Caco-2 (cell line): ENCODE measurements at regions not wholly inside any gene's neighbourhood (a gene's known extent, or its start where the extent isn't known, plus 50 kb on each side); places are given as distances from the start of the nearest gene placed in this dataset.

Experiments used
- BruUV-seq: library from RNA; stranded (reverse); fragments of 400-500 nt; replicated peaks from 2 replicates; lab custom pipeline; 2021; lab: Mats Ljungman, UMichigan
- CTCF ChIA-PET: fragments of 300-600 bp; sonication (Branson Sonifier 250); formaldehyde crosslinking; loops from one replicate; lab custom pipeline; 2022; ENCODE audit warnings: antibody characterized with exemption; lab: Charles Lee
- POLR2A ChIA-PET: fragments of 300-600 bp; sonication (Branson Sonifier 250); formaldehyde crosslinking; loops from one replicate; lab custom pipeline; 2022; ENCODE audit warnings: antibody characterized with exemption; lab: Charles Lee
- DNase-seq, 2 experiments: peaks; one replicate each; pipeline versions ENCODE4 v3.0.0 to v3.0.0-alpha.2; 2020 to 2022
- H3K27me3 ChIP-seq: replicated peaks from 2 replicates; pipeline ENCODE4 v1.6.0; 2011; ENCODE audit warnings: low read length; ENCODE audit not compliant: control insufficient read depth, insufficient read depth
- H3K36me3 ChIP-seq: 2 replicates; pipeline ENCODE4 v1.5.1; 2011; ENCODE audit warnings: low read length; ENCODE audit not compliant: control insufficient read depth, insufficient read depth
- H3K4me1 ChIP-seq: fragments of 250-450 bp; sonication (Bioruptor Pico); 2 replicates; pipeline ENCODE4 v1.5.1; 2020; ENCODE audit warnings: mild to moderate bottlenecking
- H3K4me3 ChIP-seq: 2 replicates; pipeline ENCODE4 v1.5.1; 2011; ENCODE audit warnings: low read depth, mild to moderate bottlenecking, control low read depth, low read length
- H3K9me3 ChIP-seq: fragments of 250-450 bp; sonication (Bioruptor Pico); 2 replicates; pipeline ENCODE4 v1.5.1; 2020; ENCODE audit warnings: mild to moderate bottlenecking, moderate library complexity
- H3K27ac Mint-ChIP-seq: one replicate; pipeline ENCODE4 v1.8.0; 2022; ENCODE audit warnings: mixed read lengths; ENCODE audit not compliant: unreplicated experiment
- H3K27me3 Mint-ChIP-seq: one replicate; pipeline ENCODE4 v1.8.0; 2022; ENCODE audit warnings: mixed read lengths; ENCODE audit not compliant: insufficient read depth, unreplicated experiment
- H3K36me3 Mint-ChIP-seq: one replicate; pipeline ENCODE4 v1.8.0; 2022; ENCODE audit warnings: mild to moderate bottlenecking, mixed read lengths; ENCODE audit not compliant: insufficient read depth, unreplicated experiment
- H3K4me1 Mint-ChIP-seq: one replicate; pipeline ENCODE4 v1.8.0; 2022; ENCODE audit warnings: low read depth, mixed read lengths; ENCODE audit not compliant: unreplicated experiment
- H3K4me3 Mint-ChIP-seq: one replicate; pipeline ENCODE4 v1.8.0; 2022; ENCODE audit warnings: mild to moderate bottlenecking, moderate library complexity, mixed read lengths; ENCODE audit not compliant: unreplicated experiment
- H3K9me3 Mint-ChIP-seq: one replicate; pipeline ENCODE4 v1.8.0; 2022; ENCODE audit warnings: mixed read lengths; ENCODE audit not compliant: unreplicated experiment
- CTCF ChIP-seq, 2 experiments: fragments of 200-600 bp in 1 of 2; IDR thresholded peaks; 1 replicate in 1 of 2; 2 replicates in 1 of 2; pipeline versions ENCODE4 v1.5.1 to v1.8.0; 2011 to 2022; ENCODE audit warnings: antibody characterized with exemption in 1 of 2, control low read depth in 1 of 2, inconsistent platforms in 1 of 2, low read depth in 1 of 2, low read length in 1 of 2, mild to moderate bottlenecking in 1 of 2, moderate library complexity in 1 of 2; ENCODE audit not compliant: insufficient read depth in 1 of 2, severe bottlenecking in 1 of 2, unreplicated experiment in 1 of 2
- intact Hi-C: fragments of 100-400 bp; cut with micrococcal nuclease; formaldehyde crosslinking; loops from one replicate; pipeline ENCODE4 v1.10.0; 2022; ENCODE audit not compliant: unreplicated experiment

DNA sequence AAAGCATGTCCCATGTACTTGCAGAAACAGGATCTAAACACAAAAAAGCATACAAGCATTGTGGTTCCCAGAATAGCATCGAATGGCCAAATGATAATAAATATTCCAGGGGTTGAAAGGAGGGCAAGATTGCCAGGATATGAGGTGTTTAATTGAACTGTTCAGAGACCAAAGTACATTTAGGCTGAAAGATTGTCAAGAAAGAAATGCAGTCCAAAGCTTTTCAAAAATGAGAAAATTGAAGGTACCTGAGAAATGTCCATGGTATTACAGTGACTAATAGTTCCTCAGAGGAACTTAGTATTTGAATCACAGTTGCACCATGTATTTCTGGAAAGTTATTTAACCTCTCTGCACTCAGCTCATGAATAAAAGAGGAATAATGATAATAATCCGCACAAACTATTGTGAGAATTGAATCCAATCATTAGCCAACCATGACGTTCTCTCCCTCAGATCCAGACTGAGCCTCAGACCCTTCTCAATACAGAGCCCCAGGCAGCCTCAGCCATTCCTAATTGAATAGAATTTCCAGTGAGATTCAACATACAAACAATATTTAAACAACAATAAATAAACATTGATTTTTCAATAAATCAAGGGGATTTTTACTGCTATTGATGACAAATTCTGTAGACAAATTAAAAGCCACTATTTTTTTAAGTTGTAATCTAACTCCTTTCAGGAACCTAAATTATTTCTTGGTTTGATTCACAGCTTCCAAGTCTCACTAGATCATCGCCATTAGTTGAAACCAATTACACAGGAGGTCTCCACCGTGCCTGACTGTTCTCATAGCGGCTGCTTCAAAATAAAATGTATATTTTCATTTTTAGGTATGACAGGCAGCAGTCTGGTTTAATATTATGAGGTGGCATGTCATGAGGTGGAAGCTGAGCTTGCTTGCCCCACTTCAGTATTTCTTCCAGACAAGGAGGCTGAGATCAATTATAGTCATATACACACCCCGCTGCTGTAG is 144.3 kb upstream of the TENT5A start:
- no peak for DNase-seq
- BruUV-seq, result no TSS peak
- Mint-ChIP-seq H3K4me1 (peaks cover 9% of the 10 kb centered on the region), H3K36me3 (no peaks in the 10 kb centered on the region), H3K4me3 (no peak overlapping the region), H3K27ac (no peak overlapping the region), H3K9me3 (no peaks in the 10 kb centered on the region), H3K27me3 (no peaks in the 10 kb centered on the region)
- intact Hi-C loops, result no loop called here
- H3K36me3 ChIP-seq, result no peaks in the 10 kb centered on the region
- ChIA-PET POLR2A (no interaction called here), CTCF (no interaction called here)
- H3K9me3 ChIP-seq, result no peaks in the 10 kb centered on the region
- H3K4me3 ChIP-seq, result no peak overlapping the region
- H3K4me1 ChIP-seq, result peaks cover 56% of the 10 kb centered on the region
- no peaks in the 10 kb centered on the region for H3K27me3 ChIP-seq
- TF ChIP-seq CTCF (IDR thresholded peaks at IDR 0.05; ENCODE audit: insufficient read depth in 1 of 2, low read depth in 1 of 2, low read length in 1 of 2, severe bottlenecking in 1 of 2, unreplicated experiment in 1 of 2), result no peak

DNA sequence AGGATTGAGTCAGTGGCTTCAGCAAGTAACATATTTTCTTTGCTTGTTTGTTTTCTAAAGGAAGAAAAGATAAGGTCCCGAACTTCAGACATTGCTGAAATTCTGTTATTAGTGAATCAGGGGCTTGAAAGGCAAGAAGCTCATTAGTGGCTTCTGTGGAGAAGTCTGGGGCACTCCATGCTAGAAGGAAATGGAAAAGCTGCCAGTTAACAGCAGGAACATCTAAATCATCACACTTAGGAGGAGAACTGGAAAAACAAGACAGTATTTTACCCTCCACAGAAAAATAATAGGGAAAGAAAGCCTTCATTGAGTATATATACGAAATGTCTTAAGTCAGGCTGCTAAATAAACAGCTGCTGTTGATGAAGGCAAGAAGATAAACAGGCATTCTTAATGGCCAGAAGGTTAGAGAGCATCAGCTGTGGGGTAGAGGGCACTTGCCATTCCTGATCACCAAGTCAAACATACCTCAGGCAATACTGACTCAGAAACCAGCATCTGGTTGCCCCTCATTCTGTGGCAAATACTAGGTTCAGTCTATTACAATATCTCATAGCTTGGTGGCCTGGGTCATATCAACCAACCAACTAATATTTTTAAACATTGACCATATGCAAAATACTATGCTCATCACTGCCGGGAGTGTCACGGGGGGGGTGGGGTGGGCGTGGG is 143.2 kb upstream of the TENT5A start:
- H3K27me3 ChIP-seq, result no peaks in the 10 kb centered on the region
- H3K36me3 Mint-ChIP-seq, result no peaks in the 10 kb centered on the region
- no TSS peak for BruUV-seq
- intact Hi-C loops, result no loop called here
- H3K36me3 ChIP-seq, result no peaks in the 10 kb centered on the region
- DNase-seq, result no peak
- peaks cover 56% of the 10 kb centered on the region for H3K4me1 ChIP-seq
- H3K4me1 Mint-ChIP-seq, result peaks cover 9% of the 10 kb centered on the region
- H3K9me3 Mint-ChIP-seq, result no peaks in the 10 kb centered on the region
- CTCF ChIA-PET, result no interaction called here
- H3K4me3 ChIP-seq, result no peak overlapping the region
- H3K4me3 Mint-ChIP-seq, result no peak overlapping the region
- POLR2A ChIA-PET, result no interaction called here
- no peak for TF ChIP-seq CTCF (IDR thresholded peaks at IDR 0.05; ENCODE audit: insufficient read depth in 1 of 2, low read depth in 1 of 2, low read length in 1 of 2, severe bottlenecking in 1 of 2, unreplicated experiment in 1 of 2)
- no peak overlapping the region for H3K27ac Mint-ChIP-seq
- no peaks in the 10 kb centered on the region for H3K9me3 ChIP-seq
- no peaks in the 10 kb centered on the region for H3K27me3 Mint-ChIP-seq

GRCh38 chr6:81894788-81895271 is 142.3 kb upstream of the TENT5A start:
- H3K4me1 Mint-ChIP-seq, result peaks cover 9% of the 10 kb centered on the region
- BruUV-seq, result no TSS peak
- CTCF ChIA-PET, result no interaction called here
- Histone ChIP-seq H3K27me3 (no peaks in the 10 kb centered on the region), H3K36me3 (no peaks in the 10 kb centered on the region), H3K4me1 (peaks cover 58% of the 10 kb centered on the region), H3K4me3 (no peak overlapping the region), H3K9me3 (no peaks in the 10 kb centered on the region)
- H3K27me3 Mint-ChIP-seq, result no peaks in the 10 kb centered on the region
- H3K4me3 Mint-ChIP-seq, result no peak overlapping the region
- H3K9me3 Mint-ChIP-seq, result no peaks in the 10 kb centered on the region
- POLR2A ChIA-PET, result no interaction called here
- intact Hi-C loops, result no loop called here
- no peak overlapping the region for H3K27ac Mint-ChIP-seq
- no peaks in the 10 kb centered on the region for H3K36me3 Mint-ChIP-seq
- DNase-seq, result no peak
- no peak for TF ChIP-seq CTCF (IDR thresholded peaks at IDR 0.05; ENCODE audit: insufficient read depth in 1 of 2, low read depth in 1 of 2, low read length in 1 of 2, severe bottlenecking in 1 of 2, unreplicated experiment in 1 of 2)
